GM12878 (cell line): ENCODE measurements at regions not wholly inside any gene's neighbourhood (a gene's known extent, or its start where the extent isn't known, plus 50 kb on each side); places are given as distances from the start of the nearest gene placed in this dataset.

Source experiments
- ATAC-seq: fragments of 200-7000 bp; cut with Tn5 transposase; 3 replicates; pipeline ENCODE4 v1.9.1; 2020; ENCODE audit warnings: mild to moderate bottlenecking, moderate library complexity
- BruUV-seq: library from RNA; stranded (reverse); fragments of 400-500 nt; replicated peaks from 2 replicates; lab custom pipeline; 2021; lab: Mats Ljungman, UMichigan
- CTCF ChIA-PET: fragments of 300-600 bp; sonication (Branson Sonifier 250); formaldehyde crosslinking; extraction: SDS; loops from one replicate; lab custom pipeline; 2021; ENCODE audit warnings: inconsistent platforms; lab: Yijun Ruan, JAX
- POLR2A ChIA-PET: fragments of 350-600 bp; formaldehyde crosslinking; extraction: SDS; loops from one replicate; lab custom pipeline; 2021; ENCODE audit warnings: inconsistent platforms; lab: Charles Lee
- RAD21 ChIA-PET: fragments of 300-600 bp; sonication (Branson Sonifier 250); formaldehyde crosslinking; loops from one replicate; lab custom pipeline; 2023; ENCODE audit warnings: antibody characterized with exemption; ENCODE audit not compliant: unreplicated experiment; lab: Charles Lee
- SMC1A ChIA-PET: fragments of 300-600 bp; sonication (Branson Sonifier 250); formaldehyde crosslinking; loops from one replicate; lab custom pipeline; 2023; ENCODE audit not compliant: unreplicated experiment, uncharacterized antibody; lab: Charles Lee
- DNase-seq: peaks from one replicate; pipeline ENCODE4 v3.0.0-alpha.2; 2011; ENCODE audit warnings: low read depth, low spot score
- FAIRE-seq: peaks from 3 replicates; lab custom pipeline; 2011; peaks lifted over from hg19 to GRCh38; lab: Jason Lieb, UNC
- H2AFZ ChIP-seq: 2 replicates; pipeline ENCODE4 v1.6.0; 2011; ENCODE audit warnings: low read depth, low read length, control low read depth; ENCODE audit not compliant: control insufficient read depth
- H3K27ac ChIP-seq: 2 replicates; pipeline ENCODE4 v1.5.1; 2011; ENCODE audit warnings: control low read depth; ENCODE audit not compliant: control insufficient read depth, insufficient read depth
- H3K27me3 ChIP-seq, 2 experiments: replicated peaks in 1 of 2; 2 replicates each; pipeline versions ENCODE4 v1.6.0 to v1.6.1; 2011; ENCODE audit warnings: low read length in 1 of 2; ENCODE audit not compliant: control insufficient read depth in 2 of 2, insufficient read depth in 2 of 2
- H3K36me3 ChIP-seq, 2 experiments: 2 replicates each; pipeline ENCODE4 v1.5.1; 2011; ENCODE audit warnings: low read length in 1 of 2; ENCODE audit not compliant: control insufficient read depth in 2 of 2, insufficient read depth in 2 of 2
- H3K4me1 ChIP-seq: 2 replicates; pipeline ENCODE4 v1.6.1; 2011; ENCODE audit warnings: mild to moderate bottlenecking, low read length, moderate library complexity, mixed read lengths; ENCODE audit not compliant: control insufficient read depth, insufficient read depth
- H3K4me2 ChIP-seq: 2 replicates; pipeline ENCODE4 v1.6.0; 2011; ENCODE audit warnings: control low read depth; ENCODE audit not compliant: control insufficient read depth, insufficient read depth
- H3K4me3 ChIP-seq: fragments of 200-600 bp; sonication (generic); 2 replicates; pipeline ENCODE4 v1.5.1; 2016
- H3K79me2 ChIP-seq: 2 replicates; pipeline ENCODE4 v1.6.0; 2011; ENCODE audit warnings: low read length; ENCODE audit not compliant: control insufficient read depth, insufficient read depth
- H3K9ac ChIP-seq: 2 replicates; pipeline ENCODE4 v1.8.0; 2011; ENCODE audit warnings: low read length, control low read depth, mixed read lengths; ENCODE audit not compliant: control insufficient read depth, insufficient read depth
- H3K9me3 ChIP-seq: replicated peaks from 3 replicates; pipeline ENCODE4 v1.5.1; 2011; ENCODE audit warnings: mild to moderate bottlenecking, low read length; ENCODE audit not compliant: control insufficient read depth, insufficient read depth
- H4K20me1 ChIP-seq: 2 replicates; pipeline ENCODE4 v1.6.0; 2011; ENCODE audit not compliant: control insufficient read depth, insufficient read depth
- BACH1 ChIP-seq: fragments of 450-650 bp; IDR thresholded peaks from 2 replicates; pipeline ENCODE4 v1.6.1; 2017; ENCODE audit warnings: mild to moderate bottlenecking, borderline replicate concordance
- EGR1 ChIP-seq, 2 experiments: IDR thresholded peaks; 1 replicate in 1 of 2; 2 replicates in 1 of 2; pipeline ENCODE4 v1.6.1; 2011 to 2012; ENCODE audit warnings: low read depth in 2 of 2, low read length in 2 of 2, borderline replicate concordance in 1 of 2, mild to moderate bottlenecking in 1 of 2, moderate library complexity in 1 of 2
- EP300 ChIP-seq, 2 experiments: fragments of 150-350 bp in 1 of 2; IDR thresholded peaks; 2 replicates each; pipeline ENCODE4 v1.6.1; 2011 to 2012; ENCODE audit warnings: low read depth in 2 of 2, low read length in 2 of 2, borderline replicate concordance in 1 of 2, improper control_type of control experiment in 1 of 2, inconsistent platforms in 1 of 2; ENCODE audit not compliant: control insufficient read depth in 1 of 2
- FOS ChIP-seq: IDR thresholded peaks from 3 replicates; pipeline ENCODE4 v1.6.1; 2011; ENCODE audit warnings: borderline replicate concordance; ENCODE audit not compliant: insufficient read length; ENCODE audit errors: extremely low read depth
- FOXM1 ChIP-seq: IDR thresholded peaks from 2 replicates; pipeline ENCODE4 v1.6.1; 2012; ENCODE audit warnings: low read depth, mild to moderate bottlenecking, inconsistent platforms, low read length, moderate library complexity
- HDAC2 ChIP-seq: fragments of 200-600 bp; sonication (generic); IDR thresholded peaks from 2 replicates; pipeline ENCODE4 v1.6.1; 2017
- IKZF2 ChIP-seq, 2 experiments: fragments of 450-650 bp; IDR thresholded peaks; 2 replicates each; pipeline ENCODE4 v1.6.1; 2017; ENCODE audit warnings: mild to moderate bottlenecking in 2 of 2, moderate library complexity in 2 of 2
- JUNB ChIP-seq: IDR thresholded peaks from 2 replicates; pipeline ENCODE4 v1.6.1; 2016; ENCODE audit warnings: antibody characterized with exemption, mild to moderate bottlenecking
- NKRF ChIP-seq: fragments of 450-650 bp; conservative IDR thresholded peaks from 2 replicates; pipeline ENCODE4 v1.6.1; 2017; ENCODE audit warnings: mild to moderate bottlenecking, moderate library complexity
- POU2F2 ChIP-seq: IDR thresholded peaks from 3 replicates; pipeline ENCODE4 v1.6.1; 2011; ENCODE audit warnings: low read depth, mild to moderate bottlenecking, low read length, borderline replicate concordance
- PRDM15 ChIP-seq: fragments of 450-650 bp; formaldehyde crosslinking; IDR thresholded peaks from 2 replicates; pipeline ENCODE4 v1.4.0; 2020; ENCODE audit warnings: mild to moderate bottlenecking, moderate library complexity
- RAD51 ChIP-seq: fragments of 450-650 bp; IDR thresholded peaks from 2 replicates; pipeline ENCODE4 v1.6.1; 2016; ENCODE audit warnings: moderate library complexity, mild to moderate bottlenecking, inconsistent platforms
- SP1 ChIP-seq: IDR thresholded peaks from one replicate; pipeline ENCODE4 v1.6.1; 2011; ENCODE audit warnings: low read depth, low read length
- SRF ChIP-seq, 2 experiments: IDR thresholded peaks; 2 replicates each; pipeline ENCODE4 v1.6.1; 2011; ENCODE audit warnings: low read depth in 2 of 2, low read length in 2 of 2, mild to moderate bottlenecking in 1 of 2, moderate library complexity in 1 of 2
- TARDBP ChIP-seq: IDR thresholded peaks from 2 replicates; pipeline ENCODE4 v1.6.1; 2016; ENCODE audit warnings: borderline replicate concordance
- ZNF207 ChIP-seq: fragments of 450-650 bp; IDR thresholded peaks from 2 replicates; pipeline ENCODE4 v1.6.1; 2014; ENCODE audit warnings: antibody characterized with exemption, mild to moderate bottlenecking, borderline replicate concordance
- ZNF217 ChIP-seq: fragments of 450-650 bp; IDR thresholded peaks from 2 replicates; pipeline ENCODE4 v1.6.1; 2017; ENCODE audit warnings: antibody characterized with exemption, mild to moderate bottlenecking
- ZNF24 ChIP-seq: fragments of 450-650 bp; IDR thresholded peaks from 2 replicates; pipeline ENCODE4 v1.6.1; 2017; ENCODE audit warnings: antibody characterized with exemption, mild to moderate bottlenecking
- ZNF274 ChIP-seq: IDR thresholded peaks from one replicate; pipeline ENCODE4 v1.8.0; 2011; ENCODE audit not compliant: insufficient read length, insufficient read depth
- WGBS: methylation state at CpG from one replicate; pipeline ENCODE4 v1.1.6; 2016; ENCODE audit warnings: low lambda C conversion rate; ENCODE audit not compliant: insufficient replicate concordance, insufficient coverage; ENCODE audit errors: missing lambda C conversion rate; 5-methylcytosine and 5-hydroxymethylcytosine counted together
- in situ Hi-C: fragments of 300-500 bp; cut with MboI; formaldehyde crosslinking; loops from 9 replicates; pipeline ENCODE4 v1.14.3; 2018; ENCODE audit warnings: mixed read lengths
- intact Hi-C: fragments of 100-400 bp; cut with micrococcal nuclease; formaldehyde crosslinking; loops from one replicate; pipeline ENCODE4 v1.14.2; 2022; ENCODE audit not compliant: unreplicated experiment

- TF ChIP-seq NKRF, result no peak
Observed at GRCh38 chr2:6627316-6627715, 238.4 kb downstream of the CMPK2 start (continued).

GRCh38 chr2:6630209-6630608 lies 235.5 kb downstream of the CMPK2 start:
- ChIA-PET SMC1A (interaction anchor here (0.7 to 1.4 kb wide), 3 partner anchors 8 to 1045 kb away, joined by 3 to 4 read pairs (median 3); no protein-coding TSS in a partner anchor), RAD21 (no interaction called here), CTCF (no interaction called here), POLR2A (no interaction called here)
- Histone ChIP-seq H3K79me2 (no peaks in the 10 kb centered on the region), H3K4me3 (no peak overlapping the region), H3K9ac (no peak overlapping the region), H2AFZ (no peak overlapping the region), H4K20me1 (no peaks in the 10 kb centered on the region), H3K27me3 (no peaks in the 10 kb centered on the region), H3K27ac (no peak overlapping the region), H3K4me2 (no peak overlapping the region), H3K9me3 (no peaks in the 10 kb centered on the region), H3K36me3 (no peaks in the 10 kb centered on the region), H3K4me1 (no peaks in the 10 kb centered on the region)
- BruUV-seq, result no TSS peak
- 8% methylated on average over 3 of the region's 3 CpGs for WGBS
- FAIRE-seq, result no peak
- intact Hi-C loops (no loop called here), in situ Hi-C loops (no loop called here)
- TF ChIP-seq SP1 (no peak), ZNF24 (no peak), ZNF217 (no peak), PRDM15 (CRISPR knock-in tag) (no peak), ZNF207 (no peak), IKZF2 (IDR thresholded peaks at IDR 0.05) (no peak), FOXM1 (no peak), ZNF274 (no peak), EGR1 (IDR thresholded peaks at IDR 0.05; ENCODE audit: borderline replicate concordance in 1 of 2, low read depth in 2 of 2, low read length in 2 of 2) (no peak), FOS (no peak), POU2F2 (no peak), RAD51 (no peak), JUNB (no peak), SRF (IDR thresholded peaks at IDR 0.05; ENCODE audit: low read depth in 2 of 2, low read length in 2 of 2) (no peak), HDAC2 (no peak), EP300 (IDR thresholded peaks at IDR 0.05; ENCODE audit: borderline replicate concordance in 1 of 2, control insufficient read depth in 1 of 2, low read depth in 2 of 2, low read length in 2 of 2) (no peak), BACH1 (no peak), TARDBP (no peak)
- DNase-seq, result no peak
- ATAC-seq, result no peak
